K562 (cell line): ENCODE measurements at regions not wholly inside any gene's neighbourhood (a gene's known extent, or its start where the extent isn't known, plus 50 kb on each side); places are given as distances from the start of the nearest gene placed in this dataset.

ENCODE experiments used
- ATAC-seq: fragments of 200-7000 bp; cut with Tn5 transposase; 3 replicates; pipeline ENCODE4 v1.9.1; 2020; ENCODE audit warnings: moderate library complexity
- BruUV-seq: library from RNA; stranded (reverse); fragments of 400-500 nt; replicated peaks from 2 replicates; lab custom pipeline; 2021; lab: Mats Ljungman, UMichigan
- CTCF ChIA-PET: fragments of 300-600 bp; formaldehyde crosslinking; extraction: SDS; loops from one replicate; lab custom pipeline; 2021; ENCODE audit warnings: low intra/inter-chr PET ratio; lab: Yijun Ruan, JAX
- POLR2A ChIA-PET: fragments of 300-600, 350-650 bp; sonication (Branson Sonifier 250); formaldehyde crosslinking; extraction: SDS; loops from one replicate; lab custom pipeline; 2021; ENCODE audit warnings: antibody characterized with exemption, inconsistent platforms; lab: Yijun Ruan, JAX
- DNase-seq, 4 experiments: peaks; one replicate each; pipeline versions ENCODE4 v3.0.0 to v3.0.0-alpha.2; 2011 to 2018; ENCODE audit warnings: low spot score in 3 of 4, mixed read lengths in 3 of 4; ENCODE audit errors: extremely low read depth in 1 of 4
- FAIRE-seq: peaks from 2 replicates; lab custom pipeline; 2011; peaks lifted over from hg19 to GRCh38; lab: Jason Lieb, UNC
- H2AFZ ChIP-seq: 2 replicates; pipeline ENCODE4 v1.6.0; 2011; ENCODE audit warnings: low read depth, low read length, control low read depth, inconsistent platforms
- H3K27ac ChIP-seq: fragments of 200-600 bp; 3 replicates; pipeline ENCODE4 v1.8.0; 2011; ENCODE audit warnings: low read depth, mild to moderate bottlenecking, control low read depth, inconsistent platforms, low read length, moderate library complexity, mixed read lengths; ENCODE audit errors: extremely low read depth
- H3K27me3 ChIP-seq, 2 experiments: fragments of 300-600 bp in 1 of 2; 2 replicates in 1 of 2; 3 replicates in 1 of 2; pipeline versions ENCODE4 v1.6.0 to v1.8.0; 2011; ENCODE audit warnings: inconsistent platforms in 2 of 2, low read length in 2 of 2, mild to moderate bottlenecking in 1 of 2, mixed read lengths in 1 of 2, moderate library complexity in 1 of 2; ENCODE audit not compliant: control insufficient read depth in 2 of 2, insufficient read depth in 2 of 2
- H3K36me3 ChIP-seq: fragments of 300-600 bp; 3 replicates; pipeline ENCODE4 v1.8.0; 2011; ENCODE audit warnings: mild to moderate bottlenecking, low read length, inconsistent platforms; ENCODE audit not compliant: control insufficient read depth, insufficient read depth
- H3K4me1 ChIP-seq, 2 experiments: fragments of 200-600 bp in 1 of 2; replicated peaks in 1 of 2; 2 replicates in 1 of 2; 3 replicates in 1 of 2; pipeline versions ENCODE4 v1.5.1 to v1.8.0; 2011; ENCODE audit warnings: inconsistent platforms in 2 of 2, low read length in 2 of 2, mild to moderate bottlenecking in 1 of 2, mixed read lengths in 1 of 2, moderate library complexity in 1 of 2; ENCODE audit not compliant: control insufficient read depth in 2 of 2, insufficient read depth in 2 of 2
- H3K4me2 ChIP-seq: 2 replicates; pipeline ENCODE4 v1.6.1; 2011; ENCODE audit warnings: low read length, control low read depth, inconsistent platforms, mixed read lengths; ENCODE audit not compliant: insufficient read depth
- H3K4me3 ChIP-seq: fragments of 200-600 bp; sonication (generic), shearing (Covaris generic); 2 replicates; pipeline ENCODE4 v1.5.1; 2016; ENCODE audit warnings: control low read depth, inconsistent platforms
- H3K79me2 ChIP-seq: fragments of 200-600 bp; 3 replicates; pipeline ENCODE4 v1.8.0; 2011; ENCODE audit warnings: low read length, inconsistent platforms; ENCODE audit not compliant: control insufficient read depth, insufficient read depth
- H3K9ac ChIP-seq, 2 experiments: 2 replicates each; pipeline versions ENCODE4 v1.6.0 to v1.6.1; 2011; ENCODE audit warnings: low read depth in 2 of 2, low read length in 2 of 2, control low read depth in 1 of 2, inconsistent platforms in 1 of 2, mild to moderate bottlenecking in 1 of 2, mixed read lengths in 1 of 2; ENCODE audit not compliant: insufficient read depth in 1 of 2
- H3K9me1 ChIP-seq: one replicate; pipeline ENCODE4 v1.6.0; 2011; ENCODE audit warnings: inconsistent platforms, mild to moderate bottlenecking, low read length, moderate library complexity; ENCODE audit not compliant: control insufficient read depth, insufficient read depth
- H3K9me3 ChIP-seq: replicated peaks from 2 replicates; pipeline ENCODE4 v1.5.1; 2011; ENCODE audit warnings: low read depth, low read length, inconsistent platforms; ENCODE audit not compliant: control insufficient read depth, insufficient read depth
- H4K20me1 ChIP-seq: replicated peaks from 2 replicates; pipeline ENCODE4 v1.6.1; 2011; ENCODE audit warnings: low read length, inconsistent platforms, mixed read lengths; ENCODE audit not compliant: control insufficient read depth, insufficient read depth
- DMBX1 ChIP-seq: fragments of 250-450 bp; sonication (Bioruptor Pico); IDR thresholded peaks from 2 replicates; pipeline ENCODE4 v1.8.0; 2022; ENCODE audit warnings: inconsistent platforms, mild to moderate bottlenecking, moderate library complexity, borderline replicate concordance
- KLF6 ChIP-seq: fragments of 250-450 bp; sonication (Bioruptor Pico); IDR thresholded peaks from 2 replicates; pipeline ENCODE4 v1.4.0; 2020; ENCODE audit warnings: mild to moderate bottlenecking, moderate library complexity, borderline replicate concordance
- MECOM ChIP-seq: fragments of 250-450 bp; sonication (Bioruptor Pico); IDR thresholded peaks from 2 replicates; pipeline ENCODE4 v1.8.0; 2022; ENCODE audit warnings: inconsistent platforms
- POLR2B ChIP-seq: fragments of 450-650 bp; IDR thresholded peaks from 2 replicates; pipeline ENCODE4 v1.6.1; 2018; ENCODE audit warnings: low read depth; ENCODE audit not compliant: partially characterized antibody
- SIN3A ChIP-seq, 2 experiments: fragments of 150-350 bp in 1 of 2; IDR thresholded peaks; 2 replicates each; pipeline ENCODE4 v1.6.1; 2011 to 2016; ENCODE audit warnings: borderline replicate concordance in 2 of 2, low read depth in 2 of 2, low read length in 2 of 2, mild to moderate bottlenecking in 2 of 2, moderate library complexity in 2 of 2; ENCODE audit not compliant: control insufficient read depth in 1 of 2
- SMC3 ChIP-seq: conservative IDR thresholded peaks from 2 replicates; pipeline ENCODE4 v1.6.1; 2011; ENCODE audit warnings: low read depth, low read length, improper control_type of control experiment; ENCODE audit not compliant: insufficient read depth
- YY1 ChIP-seq, 3 experiments: IDR thresholded peaks; 2 replicates each; pipeline ENCODE4 v1.6.1; 2011; ENCODE audit warnings: low read length in 2 of 3, mild to moderate bottlenecking in 2 of 3, moderate library complexity in 2 of 3, borderline replicate concordance in 1 of 3, control low read depth in 1 of 3, low read depth in 1 of 3; ENCODE audit not compliant: insufficient read depth in 3 of 3, insufficient replicate concordance in 2 of 3, control insufficient read depth in 1 of 3, insufficient read length in 1 of 3; ENCODE audit errors: extremely low read depth in 1 of 3
- WGBS: fragments of 100-300 bp; shearing (Covaris generic); methylation state at CpG from one replicate; pipeline ENCODE4 v1.1.6; 2016; ENCODE audit warnings: low coverage, mixed read lengths; ENCODE audit not compliant: insufficient coverage; ENCODE audit errors: missing lambda C conversion rate; 5-methylcytosine and 5-hydroxymethylcytosine counted together
- in situ Hi-C: fragments of 300-500 bp; cut with MboI; formaldehyde crosslinking; loops from 4 replicates; pipeline ENCODE4 v1.15.0; 2018; ENCODE audit warnings: inconsistent platforms, mixed read lengths
- intact Hi-C: fragments of 100-400 bp; cut with micrococcal nuclease; formaldehyde crosslinking; loops from 2 replicates; pipeline ENCODE4 v1.14.2; 2022
- TF ChIP-seq, protein P1 (sequence below), 3 experiments: IDR thresholded peaks in 2 of 3; conservative IDR thresholded peaks in 1 of 3; 2 replicates each; pipeline ENCODE4 v1.5.1; 2011 to 2012; ENCODE audit warnings: low read length in 3 of 3, mild to moderate bottlenecking in 3 of 3, control low read depth in 2 of 3, improper control_type of control experiment in 1 of 3, inconsistent platforms in 1 of 3, low read depth in 1 of 3, mixed read lengths in 1 of 3, moderate library complexity in 1 of 3; ENCODE audit not compliant: insufficient read depth in 2 of 3
- TF ChIP-seq, protein P2 (sequence below): IDR thresholded peaks from 2 replicates; pipeline ENCODE4 v1.6.1; 2011; ENCODE audit warnings: borderline replicate concordance, low read depth, mild to moderate bottlenecking, moderate library complexity, low read length; ENCODE audit not compliant: insufficient read depth, poor library complexity, severe bottlenecking

DNA sequence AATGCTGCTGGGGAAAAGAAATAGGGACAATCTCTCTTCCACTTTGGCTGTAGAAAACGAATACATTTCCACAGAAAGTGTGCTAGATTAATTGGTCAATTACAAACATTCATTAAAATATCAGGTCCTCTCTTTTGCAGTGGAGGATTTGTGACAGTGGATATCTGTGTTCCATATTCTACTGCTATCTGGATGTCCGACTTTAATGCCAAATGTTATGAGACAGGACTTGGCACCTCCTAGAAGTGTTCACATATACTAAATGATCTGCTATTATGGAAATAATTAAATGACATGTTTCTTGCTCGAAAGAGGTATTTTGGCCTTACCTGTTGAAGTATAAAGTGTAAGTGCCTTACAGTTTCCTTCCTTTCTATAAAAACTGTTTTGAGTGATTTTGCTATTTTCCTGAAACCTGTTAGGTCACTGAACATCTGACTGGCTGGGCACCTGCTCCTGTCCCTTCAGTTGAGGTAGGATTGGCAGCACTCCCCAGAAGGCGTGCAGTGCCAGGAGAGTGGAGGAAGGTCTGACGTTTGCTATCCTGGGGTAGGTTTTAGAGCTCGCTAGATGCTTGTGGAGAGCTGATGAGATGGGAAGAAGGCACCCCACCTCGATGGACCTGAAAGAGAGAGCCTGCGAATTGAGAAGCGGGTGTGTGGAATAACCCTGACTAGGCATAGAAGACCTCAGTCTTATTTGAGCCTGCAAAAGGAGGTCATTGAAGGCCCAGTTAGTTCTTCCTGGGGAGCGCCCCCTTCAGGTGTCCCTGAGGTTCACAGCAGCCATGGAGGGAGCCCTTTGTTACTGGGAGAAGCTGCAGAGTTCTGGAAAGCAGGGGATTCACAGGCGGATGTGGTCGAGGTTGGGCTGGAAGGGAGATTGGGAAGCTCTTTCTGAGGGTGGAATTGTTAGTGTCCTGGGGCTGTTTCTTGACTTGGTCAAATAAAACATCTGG lies 159.4 kb upstream of the ZNF267 start:
- 43% methylated on average over 12 of the region's 12 CpGs for WGBS
- ATAC-seq, result peak; percentile 47
- peak; percentile 51 for FAIRE-seq
- in situ Hi-C loops, result no loop called here
- TF ChIP-seq SIN3A (IDR thresholded peaks at IDR 0.05; ENCODE audit: borderline replicate concordance in 2 of 2, control insufficient read depth in 1 of 2, low read depth in 2 of 2, low read length in 2 of 2) (peak in 1 of 2 experiments; percentile 33; a peak in 1 of 4 replicates), DMBX1 (CRISPR knock-in tag) (no peak), MECOM (CRISPR knock-in tag) (no peak), SMC3 (0 out of 2 replicates have a peak, but pooled peaks have one; percentile 8), YY1 (IDR thresholded peaks at IDR 0.05; ENCODE audit: borderline replicate concordance in 1 of 3, control insufficient read depth in 1 of 3, extremely low read depth in 1 of 3, insufficient read depth in 3 of 3, insufficient read length in 1 of 3, insufficient replicate concordance in 2 of 3, low read depth in 1 of 3, low read length in 2 of 3) (peak in 1 of 3 experiments; percentile 65), KLF6 (CRISPR knock-in tag) (no peak), POLR2B (no peak)
- TF ChIP-seq, protein P1, sequence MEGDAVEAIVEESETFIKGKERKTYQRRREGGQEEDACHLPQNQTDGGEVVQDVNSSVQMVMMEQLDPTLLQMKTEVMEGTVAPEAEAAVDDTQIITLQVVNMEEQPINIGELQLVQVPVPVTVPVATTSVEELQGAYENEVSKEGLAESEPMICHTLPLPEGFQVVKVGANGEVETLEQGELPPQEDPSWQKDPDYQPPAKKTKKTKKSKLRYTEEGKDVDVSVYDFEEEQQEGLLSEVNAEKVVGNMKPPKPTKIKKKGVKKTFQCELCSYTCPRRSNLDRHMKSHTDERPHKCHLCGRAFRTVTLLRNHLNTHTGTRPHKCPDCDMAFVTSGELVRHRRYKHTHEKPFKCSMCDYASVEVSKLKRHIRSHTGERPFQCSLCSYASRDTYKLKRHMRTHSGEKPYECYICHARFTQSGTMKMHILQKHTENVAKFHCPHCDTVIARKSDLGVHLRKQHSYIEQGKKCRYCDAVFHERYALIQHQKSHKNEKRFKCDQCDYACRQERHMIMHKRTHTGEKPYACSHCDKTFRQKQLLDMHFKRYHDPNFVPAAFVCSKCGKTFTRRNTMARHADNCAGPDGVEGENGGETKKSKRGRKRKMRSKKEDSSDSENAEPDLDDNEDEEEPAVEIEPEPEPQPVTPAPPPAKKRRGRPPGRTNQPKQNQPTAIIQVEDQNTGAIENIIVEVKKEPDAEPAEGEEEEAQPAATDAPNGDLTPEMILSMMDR (IDR thresholded peaks at IDR 0.05 in 2 of 3, conservative IDR thresholded peaks at IDR 0.05 in 1 of 3; ENCODE audit: insufficient read depth in 2 of 3, low read depth in 1 of 3, low read length in 3 of 3), result peak; percentile 53 to 80 (median 55)
- TF ChIP-seq, protein P2, sequence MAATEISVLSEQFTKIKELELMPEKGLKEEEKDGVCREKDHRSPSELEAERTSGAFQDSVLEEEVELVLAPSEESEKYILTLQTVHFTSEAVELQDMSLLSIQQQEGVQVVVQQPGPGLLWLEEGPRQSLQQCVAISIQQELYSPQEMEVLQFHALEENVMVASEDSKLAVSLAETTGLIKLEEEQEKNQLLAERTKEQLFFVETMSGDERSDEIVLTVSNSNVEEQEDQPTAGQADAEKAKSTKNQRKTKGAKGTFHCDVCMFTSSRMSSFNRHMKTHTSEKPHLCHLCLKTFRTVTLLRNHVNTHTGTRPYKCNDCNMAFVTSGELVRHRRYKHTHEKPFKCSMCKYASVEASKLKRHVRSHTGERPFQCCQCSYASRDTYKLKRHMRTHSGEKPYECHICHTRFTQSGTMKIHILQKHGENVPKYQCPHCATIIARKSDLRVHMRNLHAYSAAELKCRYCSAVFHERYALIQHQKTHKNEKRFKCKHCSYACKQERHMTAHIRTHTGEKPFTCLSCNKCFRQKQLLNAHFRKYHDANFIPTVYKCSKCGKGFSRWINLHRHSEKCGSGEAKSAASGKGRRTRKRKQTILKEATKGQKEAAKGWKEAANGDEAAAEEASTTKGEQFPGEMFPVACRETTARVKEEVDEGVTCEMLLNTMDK, result peak; percentile 82
- Histone ChIP-seq H3K27ac (peak overlapping the region; percentile 96), H3K27me3 (no peaks in the 10 kb centered on the region), H3K36me3 (peaks cover 23% of the 10 kb centered on the region), H2AFZ (peak overlapping the region; percentile 95; the same call in 1 of the 2 replicates), H3K4me3 (peak overlapping the region; percentile 92), H3K4me1 (peaks cover 11 to 13% of the 10 kb centered on the region in 2 experiments), H3K9ac (peak overlapping the region; percentile 93 to 98), H3K9me1 (no peaks in the 10 kb centered on the region), H4K20me1 (no peaks in the 10 kb centered on the region), H3K9me3 (no peaks in the 10 kb centered on the region), H3K4me2 (peak overlapping the region; percentile 95), H3K79me2 (peaks cover 27% of the 10 kb centered on the region)
- ChIA-PET CTCF (no interaction called here), POLR2A (interaction anchor here (0.6 to 1.7 kb wide), 10 partner anchors 8 to 318 kb away, joined by 3 to 10 read pairs (median 4); no protein-coding TSS in a partner anchor)
- intact Hi-C loops, result loop anchor here (5.0 kb wide), 1 partner anchor 153 kb away; no protein-coding TSS in a partner anchor
- peak; percentile 45 to 57 (median 52) for DNase-seq
- TSS peak; percentile 42 for BruUV-seq
